Adrenal gland (tissue), 5 donors: ENCODE measurements at regions not wholly inside any gene's neighbourhood (a gene's known extent, or its start where the extent isn't known, plus 50 kb on each side); places are given as distances from the start of the nearest gene placed in this dataset.

Experiments
- CTCF ChIP-seq, 6 experiments: fragments of 450-650 bp in 4 of 6; fragments of 200-600 bp in 2 of 6; sonication (generic) in 1 of 6; IDR thresholded peaks; 1 replicate in 5 of 6; 2 replicates in 1 of 6; pipeline versions ENCODE4 v1.5.1 to v1.8.0; 2016 to 2021; ENCODE audit warnings: antibody characterized with exemption in 6 of 6, mild to moderate bottlenecking in 2 of 6, moderate library complexity in 1 of 6
- POLR2A ChIP-seq, 2 donors: fragments of 450-650 bp; IDR thresholded peaks; one replicate each; pipeline ENCODE4 v1.6.1; 2017; ENCODE audit warnings: antibody characterized with exemption in 2 of 2, mild to moderate bottlenecking in 2 of 2, moderate library complexity in 1 of 2
- donor health status: DM: no; HTN: no; CAD: no.

- TF ChIP-seq CTCF (IDR thresholded peaks at IDR 0.05) (no peak), POLR2A (IDR thresholded peaks at IDR 0.05) (no peak)
These were observed 152.6 kb downstream of the PLPP3 start for GRCh38 chr1:56426587-56427381.
